ENCODE measurements at regions not wholly inside any gene's neighbourhood (a gene's known extent, or its start where the extent isn't known, plus 50 kb on each side); places are given as distances from the start of the nearest gene placed in this dataset.

DNA sequence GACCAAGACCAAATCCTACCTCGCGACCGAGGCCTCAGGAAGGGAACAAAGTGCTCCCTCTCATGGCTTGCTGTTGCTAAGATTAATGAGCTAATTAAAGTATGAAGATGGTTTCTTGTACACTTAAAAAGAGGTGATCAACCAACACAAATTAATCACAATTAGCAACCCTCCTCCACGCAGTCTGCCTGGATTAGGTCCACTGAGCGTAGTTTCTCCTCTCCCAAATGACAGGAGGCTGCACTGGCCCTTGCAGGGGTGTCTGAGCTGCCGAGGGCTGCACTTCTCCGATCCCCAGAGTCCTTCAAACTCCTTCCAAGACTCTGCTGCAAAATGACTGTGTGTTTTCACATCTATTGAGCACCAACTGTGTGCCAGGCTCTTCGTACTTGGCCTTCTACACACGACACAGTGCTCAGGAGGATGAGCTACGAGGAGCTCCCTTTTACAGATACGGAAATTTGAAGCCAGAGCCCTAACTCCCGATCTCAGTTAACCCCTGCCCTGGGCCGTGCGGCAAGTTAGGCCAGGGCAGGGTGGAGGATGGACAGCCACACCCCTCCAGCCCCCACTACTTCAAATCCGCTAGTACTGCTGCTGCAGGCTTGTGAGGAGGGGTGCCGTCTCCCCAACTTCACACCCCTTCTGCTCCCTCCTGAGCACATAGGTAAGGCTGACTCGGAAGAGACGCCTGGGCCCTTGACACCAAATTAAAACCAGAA lies 101.0 kb upstream of the LINGO1 start:
- no peak for DNase-seq (ENCODE audit: low read depth)

DNA sequence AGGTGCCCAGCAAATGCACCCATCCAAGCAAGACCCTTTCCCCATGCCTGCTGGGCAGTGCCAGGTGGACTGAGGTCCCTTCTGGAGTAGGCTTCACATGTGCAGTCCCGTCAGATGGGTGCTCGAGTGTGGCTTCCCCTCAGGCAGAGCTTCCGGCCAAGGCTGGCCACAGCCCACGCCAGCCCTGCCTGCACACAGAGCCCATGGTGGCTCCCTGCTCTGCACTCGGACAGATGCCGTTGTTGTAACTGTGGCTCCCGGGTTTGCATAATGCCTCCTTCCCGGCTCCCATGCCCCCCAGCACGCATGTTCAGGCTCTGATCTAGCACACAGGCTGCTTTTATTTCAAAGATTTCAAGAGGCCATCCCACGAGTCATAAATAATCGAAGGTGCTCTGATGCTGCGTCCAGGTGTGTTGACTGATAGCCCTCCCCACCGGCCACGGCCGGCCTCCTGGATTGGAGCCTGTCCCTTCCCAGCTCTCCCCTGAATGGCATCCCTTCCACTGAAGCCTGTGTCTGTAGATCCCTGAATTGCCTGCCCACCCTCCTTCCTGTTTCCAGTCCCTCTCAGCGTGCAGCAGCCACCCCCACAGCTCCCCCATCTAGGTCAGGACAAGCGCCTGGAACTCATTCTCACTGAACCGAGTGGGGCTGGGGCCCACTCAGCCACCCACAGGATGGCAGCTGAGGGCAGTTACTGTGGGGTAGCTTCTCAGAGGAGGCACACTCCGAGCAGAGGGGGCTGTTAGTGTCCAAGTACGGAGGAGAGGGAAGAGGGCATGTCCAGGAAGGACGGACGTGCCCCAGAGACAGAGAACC lies 100.0 kb upstream of the LINGO1 start:
- DNase-seq (ENCODE audit: low read depth) = no peak

DNA sequence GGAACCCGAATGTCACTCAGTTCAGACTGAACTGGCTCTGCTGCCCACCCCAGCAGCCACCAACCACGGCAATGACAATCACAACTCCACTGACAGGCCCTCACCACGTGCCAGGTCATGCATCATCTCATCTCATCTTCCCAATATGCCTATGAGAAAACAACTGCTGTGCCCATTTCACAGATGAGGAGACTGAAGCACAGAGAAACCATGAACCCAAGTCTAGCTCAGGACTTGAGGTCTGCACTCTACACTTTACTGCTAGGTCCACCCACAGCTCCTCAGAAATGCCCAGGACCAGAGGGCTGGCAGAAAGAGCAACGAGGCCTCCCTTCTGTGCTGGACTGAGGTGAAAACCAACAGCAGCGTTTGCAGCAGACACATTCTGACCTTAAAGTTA lies 99.2 kb upstream of the LINGO1 start:
- DNase-seq (ENCODE audit: low read depth) = no peak

DNA sequence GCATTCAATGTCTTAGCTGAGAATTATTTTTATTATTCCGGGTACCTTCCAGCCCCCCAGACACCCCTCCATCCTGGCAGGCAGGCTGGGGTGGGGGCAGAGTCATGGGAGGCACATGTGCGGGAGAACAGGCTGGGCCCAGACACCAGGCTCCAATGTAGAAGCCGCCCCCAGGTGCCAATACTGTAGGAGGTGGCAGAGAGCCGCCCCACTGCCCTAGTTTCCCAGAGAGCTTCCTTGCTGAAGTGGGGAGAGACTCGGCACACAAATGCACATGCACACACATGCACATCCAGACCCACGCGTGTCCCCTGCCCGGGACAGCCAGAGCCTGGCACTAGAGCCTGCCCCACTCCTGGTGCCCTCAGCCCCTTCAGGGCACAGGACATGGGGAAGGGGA lies 98.4 kb upstream of the LINGO1 start:
- no peak for DNase-seq (ENCODE audit: low read depth)

DNA sequence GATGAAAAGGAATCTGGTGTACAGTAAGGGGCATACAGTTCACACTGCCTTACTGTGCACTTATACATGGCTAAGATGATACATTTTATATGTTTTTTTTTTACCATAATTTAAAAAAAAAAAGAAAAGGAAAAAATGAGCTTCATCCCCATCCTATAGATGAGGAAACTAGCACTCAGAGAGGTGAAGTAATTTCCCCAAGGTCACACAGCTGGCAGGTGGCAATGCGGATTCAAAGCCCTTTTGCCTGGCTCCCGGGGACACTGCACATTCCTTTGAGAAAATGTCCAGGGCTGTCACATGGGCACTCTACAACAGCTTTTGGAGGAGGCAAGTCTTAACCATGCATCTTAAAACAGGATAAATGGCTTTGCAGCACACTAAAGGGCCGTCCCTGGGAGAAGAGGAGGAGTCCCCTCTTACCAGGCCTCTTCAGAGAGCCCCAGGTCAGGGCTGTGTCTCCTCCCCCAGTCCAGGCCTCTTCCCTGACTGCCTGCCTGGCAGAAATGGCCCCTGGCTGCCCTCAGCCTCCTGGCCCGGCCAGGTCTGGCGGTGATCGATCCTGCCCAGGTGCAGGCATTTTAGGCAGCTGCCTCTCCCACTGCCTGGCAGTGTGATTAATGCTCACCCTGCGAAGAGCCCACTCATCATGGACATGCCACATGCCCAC lies 95.1 kb upstream of the LINGO1 start:
- DNase-seq (ENCODE audit: low read depth) = no peak

DNA sequence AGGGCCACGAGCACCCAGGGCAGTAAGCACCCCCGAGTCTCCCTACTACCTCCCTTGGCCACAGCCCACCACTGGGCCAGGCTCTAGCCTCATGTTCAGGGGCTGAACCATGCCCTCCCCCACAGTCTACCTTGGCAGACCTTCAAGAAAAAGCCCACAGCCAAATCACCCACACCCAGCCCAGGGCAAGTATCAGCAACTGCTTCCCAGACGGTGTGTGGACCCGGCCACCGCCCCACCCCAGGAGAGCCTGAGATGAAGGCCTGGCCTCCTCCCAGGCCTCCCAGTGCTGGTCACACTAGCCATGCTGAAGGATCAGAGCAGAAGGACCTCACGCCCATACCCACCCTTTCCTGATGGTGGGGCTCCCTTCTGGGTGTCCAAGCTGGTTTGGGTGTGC lies 92.0 kb upstream of the LINGO1 start:
- no peak for DNase-seq (ENCODE audit: low read depth)

DNA sequence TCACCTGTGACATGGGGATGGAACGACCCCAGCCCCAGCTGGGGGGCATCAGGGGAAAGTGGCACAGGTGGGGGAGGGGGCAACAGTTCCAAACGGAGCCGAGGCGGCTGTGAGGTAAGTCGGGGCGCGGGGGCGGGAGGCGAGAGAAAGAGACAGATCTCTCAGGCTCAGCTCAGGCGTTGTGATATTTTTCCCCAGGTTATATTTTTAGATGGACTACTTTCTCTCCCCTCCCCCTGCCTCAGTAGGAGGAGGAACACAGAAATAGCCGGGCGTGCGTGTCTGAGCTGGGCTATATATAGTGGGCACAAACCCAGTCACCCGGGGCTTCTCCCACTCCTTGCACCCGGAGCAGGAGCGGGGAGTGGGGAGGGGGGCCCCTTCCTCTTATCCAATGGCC lies 91.0 kb upstream of the LINGO1 start:
- no peak for DNase-seq (ENCODE audit: low read depth)

DNA sequence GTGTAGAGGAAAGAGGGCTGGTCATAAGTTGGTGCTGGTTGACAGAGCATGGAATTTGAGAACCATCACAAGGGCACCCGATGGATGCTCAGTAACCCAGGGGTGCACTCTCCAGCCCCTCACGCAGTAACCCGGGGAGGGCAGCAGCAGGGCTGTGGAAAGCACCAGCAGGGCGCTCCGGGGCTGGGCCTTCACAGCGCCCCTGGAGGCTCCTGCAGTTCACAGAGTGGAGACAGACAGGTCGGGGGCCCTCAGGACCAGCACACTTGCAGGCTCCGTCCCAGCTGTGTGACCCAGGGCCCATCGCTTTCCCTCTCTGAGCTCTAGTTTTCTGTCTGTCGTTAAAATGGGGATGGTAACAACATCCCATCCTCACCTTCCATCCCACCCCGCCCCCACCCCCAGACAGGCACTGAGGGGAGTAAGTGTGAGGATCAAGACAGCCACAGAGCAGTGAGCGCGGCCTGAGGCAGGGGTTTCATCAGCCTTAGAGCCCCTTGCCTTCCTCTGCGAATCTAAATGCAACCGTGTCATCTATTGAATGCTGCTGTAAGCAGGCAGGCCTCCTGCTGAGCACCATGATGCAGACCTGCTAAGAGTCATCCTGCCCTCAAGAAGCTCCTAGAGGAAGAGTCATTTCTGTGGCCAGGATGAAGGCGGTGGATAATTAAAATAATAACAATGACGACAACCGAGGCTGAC lies 90.2 kb upstream of the LINGO1 start:
- no peak for DNase-seq (ENCODE audit: low read depth)

DNA sequence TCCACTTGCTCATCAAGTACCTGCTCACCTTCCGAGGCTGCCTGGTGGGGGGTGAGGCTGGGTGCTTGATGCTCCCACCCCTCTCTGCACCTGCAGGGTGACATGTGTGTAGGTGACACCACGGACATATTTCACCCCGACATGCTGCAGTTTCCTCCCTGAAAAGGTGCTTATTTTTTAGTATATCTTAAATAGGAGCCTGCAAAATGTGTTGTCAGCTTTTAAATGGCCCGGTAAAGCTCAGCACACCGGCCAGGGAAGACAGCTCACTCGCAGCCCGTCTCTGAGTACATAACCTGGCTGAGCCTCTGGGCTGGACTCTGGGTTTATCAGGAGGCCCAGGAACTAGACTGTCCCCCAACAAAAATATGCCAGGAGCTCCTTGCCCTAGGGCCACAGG lies 89.3 kb upstream of the LINGO1 start:
- no peak for DNase-seq (ENCODE audit: low read depth)

DNA sequence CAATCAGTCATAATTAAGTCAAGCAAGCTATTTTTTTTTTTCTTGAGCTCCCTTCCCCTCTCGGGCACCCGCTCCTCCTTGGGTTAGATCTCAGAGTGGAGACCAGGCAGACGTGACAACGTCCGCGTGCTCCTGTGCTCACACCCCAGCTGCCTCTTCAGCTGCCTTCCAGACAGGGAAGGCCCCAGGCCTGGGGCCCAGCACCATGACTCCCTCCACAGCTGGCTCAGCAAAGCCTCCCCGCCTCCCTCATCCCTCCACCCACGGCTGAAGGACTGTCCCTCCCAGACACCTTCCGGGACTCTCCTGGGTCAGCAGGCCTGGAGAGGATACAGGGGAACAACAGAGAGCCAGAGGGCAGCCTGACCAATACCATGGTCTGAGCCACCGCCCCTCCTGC lies 87.9 kb upstream of the LINGO1 start:
- DNase-seq (ENCODE audit: low read depth) = no peak

DNA sequence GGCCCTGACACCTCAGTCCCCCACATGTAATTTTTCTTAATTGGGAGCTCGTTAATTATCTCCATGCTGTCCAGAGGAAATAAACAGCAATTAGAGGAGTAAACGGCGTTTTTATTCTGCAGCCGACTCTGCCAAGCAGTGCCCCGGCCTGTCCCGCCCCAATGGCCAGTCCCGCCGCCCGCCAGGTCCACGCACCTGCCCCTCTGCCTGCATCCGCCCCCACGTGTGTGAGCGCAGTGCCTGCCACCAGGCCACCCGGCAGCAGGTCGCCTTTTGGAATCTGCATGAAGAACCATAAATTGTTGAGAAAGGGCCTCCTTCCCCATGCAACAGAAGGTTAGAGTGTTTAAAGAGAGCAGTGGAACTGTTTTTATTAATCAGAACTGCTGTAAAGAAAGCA lies 87.5 kb upstream of the LINGO1 start:
- no peak for DNase-seq (ENCODE audit: low read depth)

DNA sequence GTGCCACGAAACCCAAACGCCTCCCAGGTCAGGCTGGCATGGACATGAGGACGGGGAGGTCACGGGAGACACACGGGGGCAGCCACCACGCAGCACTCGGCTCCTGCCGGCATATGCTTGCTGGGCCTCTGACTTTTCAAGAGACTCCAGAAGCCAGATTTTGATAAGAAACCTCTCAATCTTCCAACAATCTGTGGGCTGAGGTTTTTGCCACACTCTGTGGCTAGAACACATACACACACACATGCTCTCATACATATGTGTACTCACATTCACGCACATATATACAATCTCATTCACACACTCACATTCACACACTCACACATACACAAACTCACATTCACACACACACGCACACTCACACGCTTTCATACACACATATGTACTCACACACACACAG lies 86.7 kb upstream of the LINGO1 start:
- no peak for DNase-seq (ENCODE audit: low read depth)

DNA sequence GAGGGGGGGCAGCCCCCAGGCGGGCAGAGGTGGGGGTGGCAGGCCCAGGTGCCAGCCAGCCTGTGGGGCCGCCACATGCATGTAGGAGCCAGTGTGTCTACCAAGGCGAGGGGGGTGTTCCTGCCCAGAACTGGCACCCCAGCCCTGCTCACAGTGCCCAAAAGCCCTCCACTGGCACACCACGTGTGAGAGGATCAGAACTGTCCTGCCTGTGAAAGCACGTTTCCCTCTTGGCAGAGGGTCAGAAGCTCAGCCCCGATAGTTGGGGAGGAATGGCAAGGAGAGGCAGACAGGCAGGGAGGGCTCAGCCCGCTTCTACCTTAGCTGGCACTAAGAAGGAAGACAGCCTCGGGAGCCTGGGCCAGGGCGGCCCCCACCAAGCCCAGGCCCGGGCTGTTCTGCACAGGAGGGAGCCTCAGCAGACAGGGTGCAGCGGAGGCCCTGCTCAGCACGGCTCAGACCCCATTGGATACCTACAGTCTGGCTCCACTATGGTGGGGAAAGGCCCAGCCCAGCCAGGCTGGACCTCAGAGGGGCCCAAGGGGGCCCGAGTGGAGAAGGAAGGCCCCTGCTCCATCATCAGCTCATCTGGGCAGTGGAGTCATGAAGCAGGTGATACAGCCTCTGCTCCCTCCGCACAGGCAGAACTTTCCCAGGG lies 84.8 kb upstream of the LINGO1 start:
- no peak for DNase-seq (ENCODE audit: low read depth)

DNA sequence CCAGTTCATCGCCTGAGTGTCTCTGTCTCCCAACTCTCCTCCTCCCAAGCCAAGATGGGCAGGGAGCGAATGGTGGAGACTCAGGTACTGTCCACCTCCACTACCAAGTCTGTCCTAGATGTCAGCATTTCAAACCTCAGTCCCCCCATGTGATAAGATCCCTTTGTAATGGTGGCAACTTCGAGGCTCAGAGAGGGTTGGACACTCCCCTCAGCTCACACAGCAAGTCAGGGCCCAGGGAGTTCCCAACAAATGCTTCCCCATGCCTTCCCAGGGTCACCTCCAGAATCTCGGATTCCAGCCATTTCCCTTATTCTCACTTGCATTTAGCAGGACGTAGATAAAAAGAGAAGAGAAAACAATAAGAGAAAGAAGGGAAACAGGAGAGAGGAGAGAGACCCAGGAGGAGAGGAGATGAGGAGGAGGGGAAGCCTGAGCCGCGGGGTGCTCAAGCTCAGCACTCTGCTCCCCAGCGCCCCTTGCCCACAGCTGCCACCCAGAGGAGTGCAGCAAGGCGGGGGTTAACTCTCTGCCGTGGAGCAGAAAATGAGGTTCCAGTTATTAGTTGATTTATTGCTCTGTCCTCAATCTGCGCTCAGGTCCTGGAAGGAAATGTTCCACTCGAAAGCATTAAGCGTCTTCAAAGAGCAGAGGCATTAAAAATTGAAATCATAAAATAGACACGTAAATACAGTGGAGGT lies 84.1 kb upstream of the LINGO1 start:
- no peak for DNase-seq (ENCODE audit: low read depth)

DNA sequence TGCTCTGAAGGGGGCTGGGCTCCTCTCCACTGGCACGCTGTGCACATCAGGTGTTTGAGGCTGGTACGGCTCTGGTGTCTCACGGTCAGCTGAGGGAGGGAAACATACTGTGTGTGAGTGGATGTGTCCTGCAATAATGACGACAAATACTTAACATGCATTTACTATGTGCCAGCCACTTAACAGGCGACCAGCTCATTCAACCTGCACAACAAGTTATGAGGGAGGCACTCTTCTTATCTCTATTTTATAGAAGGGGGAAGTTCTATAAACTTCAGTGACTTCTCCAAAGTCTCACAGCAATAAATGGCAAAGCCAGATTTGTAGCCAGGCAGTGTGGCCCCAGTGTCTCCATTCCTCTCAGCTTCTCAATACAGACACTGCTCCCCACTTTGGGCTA lies 83.1 kb upstream of the LINGO1 start:
- no peak for DNase-seq (ENCODE audit: low read depth)

DNA sequence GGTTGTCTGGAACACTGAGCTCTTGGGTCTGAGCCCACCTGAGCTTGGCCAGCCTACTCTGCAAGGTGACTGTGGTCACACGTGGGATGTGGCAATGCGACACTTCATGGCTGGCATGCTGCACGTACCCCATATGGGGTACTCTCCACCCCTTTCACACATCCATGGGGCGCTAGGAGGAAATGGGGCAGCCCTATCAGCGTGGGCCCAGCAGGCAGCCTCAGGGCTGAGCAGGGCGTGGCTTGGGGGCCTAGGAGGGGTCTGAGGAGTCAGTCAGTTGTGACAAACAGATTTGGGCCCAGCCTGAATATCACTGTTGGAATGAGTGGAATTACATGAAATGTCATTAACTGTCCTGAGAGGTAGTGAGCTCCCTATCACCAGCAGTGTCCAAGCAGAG lies 82.3 kb upstream of the LINGO1 start:
- no peak for DNase-seq (ENCODE audit: low read depth)

DNA sequence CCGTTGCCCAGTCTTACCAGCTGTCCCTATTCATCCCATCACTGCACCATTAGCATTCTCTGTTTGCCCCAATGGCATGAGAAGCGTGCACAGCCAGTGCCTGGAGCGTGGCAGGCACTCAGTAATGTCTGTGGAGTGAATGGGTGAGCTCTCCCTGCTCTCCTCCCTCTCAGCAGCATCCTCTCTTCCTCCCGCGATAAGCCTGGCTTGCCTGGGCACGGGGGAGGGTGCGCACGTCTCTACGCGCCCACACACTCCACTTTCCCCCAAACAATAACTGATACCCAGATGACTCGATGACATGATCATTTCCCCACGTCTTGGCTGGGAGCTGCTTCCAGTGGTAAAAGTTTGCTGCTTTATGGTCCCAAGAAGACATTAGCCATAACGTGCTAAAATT lies 81.8 kb upstream of the LINGO1 start:
- no peak for DNase-seq (ENCODE audit: low read depth)

DNA sequence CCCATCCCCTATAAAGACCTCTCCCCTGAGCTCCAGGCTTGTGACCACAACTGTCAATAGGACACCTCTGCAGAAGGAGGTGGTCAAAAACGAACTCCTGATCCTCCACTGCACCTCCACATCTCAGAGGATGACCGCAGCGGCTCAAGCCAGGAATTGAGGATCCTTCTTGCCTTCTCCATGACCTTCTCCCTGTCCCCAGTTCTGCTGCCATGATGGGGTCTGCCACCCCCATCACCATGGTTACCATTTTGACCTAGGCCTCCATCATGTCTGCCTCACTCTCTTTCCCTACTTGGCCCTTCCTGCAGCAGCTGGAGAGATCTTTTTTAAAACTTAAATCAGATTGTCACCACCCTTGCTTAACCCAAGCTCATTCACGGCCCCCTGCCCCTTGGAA lies 81.3 kb upstream of the LINGO1 start:
- DNase-seq (ENCODE audit: low read depth) = no peak

DNA sequence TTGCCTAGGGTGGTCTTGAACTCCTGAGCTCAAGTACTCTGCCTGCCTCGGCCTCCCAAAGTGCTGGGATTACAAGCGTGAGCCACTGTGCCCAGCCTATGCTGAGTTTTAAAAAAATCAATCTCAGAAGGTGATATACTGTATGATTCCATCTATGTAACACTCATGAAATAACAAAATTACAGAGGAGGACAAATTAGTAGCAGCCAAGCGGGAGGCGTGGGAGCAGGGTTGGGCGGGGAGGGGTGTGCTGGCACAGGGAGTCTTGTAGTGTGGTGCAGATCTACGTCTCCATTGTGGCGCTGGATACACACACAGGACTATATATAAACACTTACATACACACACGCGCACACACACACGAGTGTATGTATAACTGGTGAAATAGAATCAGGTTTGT lies 80.6 kb upstream of the LINGO1 start:
- DNase-seq (ENCODE audit: low read depth) = no peak

DNA sequence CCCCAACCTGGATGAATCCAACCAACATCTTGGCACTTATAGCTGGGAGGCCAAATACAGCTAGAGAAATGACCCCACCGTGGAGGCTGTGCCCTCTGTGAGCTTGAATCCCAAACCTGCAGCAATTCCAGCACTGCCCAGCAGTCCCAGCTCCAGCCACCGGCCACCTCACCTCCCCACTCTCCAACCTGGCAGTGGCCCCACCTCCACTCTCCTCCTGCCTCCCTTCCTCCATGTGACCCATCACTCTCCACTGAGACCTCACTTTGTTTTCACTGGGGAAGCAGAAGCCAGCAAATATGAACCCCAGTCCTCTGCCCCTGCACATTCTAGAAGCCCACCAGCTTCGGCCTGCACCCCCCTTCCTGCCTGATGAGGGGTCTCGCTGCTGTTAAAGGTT lies 79.7 kb upstream of the LINGO1 start:
- no peak for DNase-seq (ENCODE audit: low read depth)

DNA sequence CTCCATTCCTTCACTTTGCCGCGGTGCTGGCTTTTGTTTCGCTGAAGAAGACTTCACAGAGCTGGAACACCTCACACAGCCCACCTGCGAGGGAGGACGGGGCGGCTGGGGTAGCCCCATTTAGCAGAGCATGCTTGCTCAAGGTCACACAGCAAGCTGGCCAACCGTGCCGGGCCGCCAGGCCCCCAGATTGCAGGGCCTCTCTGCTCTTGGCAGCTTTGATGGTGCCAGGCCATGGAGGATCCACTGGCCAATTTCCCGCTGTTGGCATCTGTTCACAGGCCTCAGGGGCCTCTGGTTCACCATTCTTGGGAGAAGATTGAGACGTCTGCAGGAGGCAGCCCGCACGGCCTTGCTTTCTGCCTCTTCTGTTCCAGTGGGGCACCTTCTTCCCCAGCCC lies 77.9 kb upstream of the LINGO1 start:
- no peak for DNase-seq (ENCODE audit: low read depth)

DNA sequence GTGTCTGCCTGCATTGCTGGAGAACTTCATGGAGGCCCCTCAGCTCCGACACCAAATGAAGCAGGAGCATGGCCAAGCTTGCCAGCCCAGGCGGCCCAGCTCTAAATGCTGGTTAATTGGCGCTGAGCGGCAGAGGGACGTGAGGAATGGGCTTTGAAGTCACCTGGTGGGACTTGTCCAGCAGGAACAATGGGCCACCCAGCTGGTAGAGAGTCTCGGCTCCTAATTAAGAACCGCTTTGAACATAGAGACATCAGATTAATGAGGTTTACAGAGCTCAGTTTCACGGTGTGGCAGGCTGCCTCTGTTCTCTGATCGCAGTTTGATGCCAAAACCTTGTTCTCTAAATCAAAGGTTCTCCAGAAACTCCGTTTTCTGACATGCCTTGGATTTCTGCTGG lies 77.5 kb upstream of the LINGO1 start:
- no peak for DNase-seq (ENCODE audit: low read depth)

All from stromal cell of bone marrow (primary cell).